Suprapubic skin (tissue), 4 donors: ENCODE measurements at regions not wholly inside any gene's neighbourhood (a gene's known extent, or its start where the extent isn't known, plus 50 kb on each side); places are given as distances from the start of the nearest gene placed in this dataset.

Source experiments
- DNase-seq, 2 donors: peaks; one replicate each; pipeline ENCODE4 v3.0.0-alpha.2; 2019; ENCODE audit warnings: low spot score in 2 of 2
- H3K27ac ChIP-seq: fragments of 200-600 bp; sonication (generic); one replicate; pipeline ENCODE4 v1.5.1; 2019
- H3K27me3 ChIP-seq: fragments of 200-600 bp; sonication (generic); one replicate; pipeline ENCODE4 v1.5.1; 2019
- H3K36me3 ChIP-seq: fragments of 200-600 bp; sonication (generic); one replicate; pipeline ENCODE4 v1.5.1; 2019
- H3K4me1 ChIP-seq: fragments of 200-600 bp; sonication (generic); one replicate; pipeline ENCODE4 v1.5.1; 2019
- H3K4me3 ChIP-seq: fragments of 200-600 bp; sonication (generic); one replicate; pipeline ENCODE4 v1.5.1; 2019; ENCODE audit warnings: mild to moderate bottlenecking
- H3K9me3 ChIP-seq: fragments of 200-600 bp; sonication (generic); one replicate; pipeline ENCODE4 v1.5.1; 2019
- EP300 ChIP-seq: sonication (generic); formaldehyde crosslinking; IDR thresholded peaks from one replicate; pipeline ENCODE4 v1.6.1; 2017; ENCODE audit warnings: antibody characterized with exemption
- POLR2A ChIP-seq, 2 donors: fragments of 450-650 bp; IDR thresholded peaks; one replicate each; pipeline ENCODE4 v1.6.1; 2017; ENCODE audit warnings: antibody characterized with exemption in 2 of 2, mild to moderate bottlenecking in 2 of 2, moderate library complexity in 2 of 2
- POLR2AphosphoS5 ChIP-seq, 3 donors: sonication (generic); formaldehyde crosslinking; IDR thresholded peaks; one replicate each; pipeline ENCODE4 v1.6.1; 2017; ENCODE audit warnings: antibody characterized with exemption in 3 of 3
- WGBS: methylation state at CpG from one replicate; pipeline ENCODE4 v1.1.5; 2018; 5-methylcytosine and 5-hydroxymethylcytosine counted together
- TF ChIP-seq, protein P1 (sequence below), 2 donors: fragments of 200-600 bp in 1 of 2; fragments of 450-650 bp in 1 of 2; sonication (generic) in 1 of 2; IDR thresholded peaks; one replicate each; pipeline ENCODE4 v1.5.1; 2016 to 2019; ENCODE audit warnings: antibody characterized with exemption in 2 of 2, mild to moderate bottlenecking in 1 of 2, moderate library complexity in 1 of 2

DNA sequence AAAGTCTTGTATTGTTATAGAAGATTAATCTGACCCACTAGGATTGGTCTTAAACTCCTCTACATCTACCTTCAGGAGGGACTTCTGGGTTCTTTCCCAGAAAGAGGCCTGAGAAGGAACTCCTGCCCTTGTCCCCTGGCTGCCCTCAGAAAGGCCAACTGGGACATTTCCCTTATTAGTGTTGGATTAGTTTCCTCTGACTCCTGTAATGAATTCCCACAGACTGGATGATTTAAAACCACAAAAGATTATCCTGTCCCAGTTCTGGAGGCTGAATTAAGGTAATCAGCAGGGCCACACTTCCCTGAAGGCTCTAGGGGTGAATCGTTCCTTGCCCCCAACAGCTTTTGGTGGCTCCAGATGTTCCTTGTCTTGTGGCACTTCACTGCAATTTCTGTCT, 102.8 kb upstream of the NMNAT3 start:
- DNase-seq = no peak
- Histone ChIP-seq H3K4me1 (no peaks in the 10 kb centered on the region), H3K36me3 (no peaks in the 10 kb centered on the region), H3K9me3 (no peaks in the 10 kb centered on the region), H3K27me3 (no peaks in the 10 kb centered on the region), H3K4me3 (no peak overlapping the region), H3K27ac (no peak overlapping the region)
- TF ChIP-seq POLR2A (IDR thresholded peaks at IDR 0.05) (no peak), EP300 (no peak), POLR2AphosphoS5 (IDR thresholded peaks at IDR 0.05) (no peak)
- TF ChIP-seq, protein P1, sequence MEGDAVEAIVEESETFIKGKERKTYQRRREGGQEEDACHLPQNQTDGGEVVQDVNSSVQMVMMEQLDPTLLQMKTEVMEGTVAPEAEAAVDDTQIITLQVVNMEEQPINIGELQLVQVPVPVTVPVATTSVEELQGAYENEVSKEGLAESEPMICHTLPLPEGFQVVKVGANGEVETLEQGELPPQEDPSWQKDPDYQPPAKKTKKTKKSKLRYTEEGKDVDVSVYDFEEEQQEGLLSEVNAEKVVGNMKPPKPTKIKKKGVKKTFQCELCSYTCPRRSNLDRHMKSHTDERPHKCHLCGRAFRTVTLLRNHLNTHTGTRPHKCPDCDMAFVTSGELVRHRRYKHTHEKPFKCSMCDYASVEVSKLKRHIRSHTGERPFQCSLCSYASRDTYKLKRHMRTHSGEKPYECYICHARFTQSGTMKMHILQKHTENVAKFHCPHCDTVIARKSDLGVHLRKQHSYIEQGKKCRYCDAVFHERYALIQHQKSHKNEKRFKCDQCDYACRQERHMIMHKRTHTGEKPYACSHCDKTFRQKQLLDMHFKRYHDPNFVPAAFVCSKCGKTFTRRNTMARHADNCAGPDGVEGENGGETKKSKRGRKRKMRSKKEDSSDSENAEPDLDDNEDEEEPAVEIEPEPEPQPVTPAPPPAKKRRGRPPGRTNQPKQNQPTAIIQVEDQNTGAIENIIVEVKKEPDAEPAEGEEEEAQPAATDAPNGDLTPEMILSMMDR (IDR thresholded peaks at IDR 0.05) = no peak
- WGBS = 67% methylated on average over 1 of the region's 1 CpG

DNA sequence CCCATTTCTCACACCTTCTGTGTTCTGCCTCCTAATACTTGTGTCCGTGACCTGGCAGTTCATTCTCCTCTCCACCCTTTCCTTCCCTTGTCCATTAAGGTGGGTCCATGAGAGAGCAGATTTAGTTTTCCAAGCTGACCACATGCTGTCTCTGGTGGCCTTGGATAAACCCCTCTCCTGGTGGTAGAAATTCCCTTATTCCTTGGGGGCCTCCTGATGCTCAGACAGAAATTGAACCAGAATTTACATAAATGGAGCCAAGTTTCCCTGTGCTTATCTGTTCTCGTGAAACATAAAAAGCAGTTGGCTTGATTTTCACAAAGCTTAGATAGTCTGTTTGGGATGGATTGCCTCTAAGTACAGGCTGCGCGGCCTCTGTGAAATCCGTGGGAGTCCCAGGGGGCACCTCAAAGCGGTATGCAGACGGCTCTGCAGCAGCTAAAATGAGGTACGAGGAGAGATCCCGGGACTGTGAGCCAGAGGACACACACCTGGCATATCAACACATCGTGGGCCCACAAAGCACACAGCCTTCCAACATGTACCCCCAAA, 101.0 kb upstream of the NMNAT3 start:
- no peaks in the 10 kb centered on the region for H3K36me3 ChIP-seq
- 70% methylated on average over 9 of the region's 10 CpGs for WGBS
- H3K27ac ChIP-seq = no peak overlapping the region
- no peak overlapping the region for H3K4me3 ChIP-seq
- no peaks in the 10 kb centered on the region for H3K4me1 ChIP-seq
- H3K9me3 ChIP-seq = no peaks in the 10 kb centered on the region
- peak in 1 of 2 donors; percentile 55 for DNase-seq
- no peak for TF ChIP-seq EP300
- no peak for TF ChIP-seq POLR2AphosphoS5 (IDR thresholded peaks at IDR 0.05)
- TF ChIP-seq, protein P1 (IDR thresholded peaks at IDR 0.05) = no peak
- no peak for TF ChIP-seq POLR2A (IDR thresholded peaks at IDR 0.05)
- no peaks in the 10 kb centered on the region for H3K27me3 ChIP-seq

DNA sequence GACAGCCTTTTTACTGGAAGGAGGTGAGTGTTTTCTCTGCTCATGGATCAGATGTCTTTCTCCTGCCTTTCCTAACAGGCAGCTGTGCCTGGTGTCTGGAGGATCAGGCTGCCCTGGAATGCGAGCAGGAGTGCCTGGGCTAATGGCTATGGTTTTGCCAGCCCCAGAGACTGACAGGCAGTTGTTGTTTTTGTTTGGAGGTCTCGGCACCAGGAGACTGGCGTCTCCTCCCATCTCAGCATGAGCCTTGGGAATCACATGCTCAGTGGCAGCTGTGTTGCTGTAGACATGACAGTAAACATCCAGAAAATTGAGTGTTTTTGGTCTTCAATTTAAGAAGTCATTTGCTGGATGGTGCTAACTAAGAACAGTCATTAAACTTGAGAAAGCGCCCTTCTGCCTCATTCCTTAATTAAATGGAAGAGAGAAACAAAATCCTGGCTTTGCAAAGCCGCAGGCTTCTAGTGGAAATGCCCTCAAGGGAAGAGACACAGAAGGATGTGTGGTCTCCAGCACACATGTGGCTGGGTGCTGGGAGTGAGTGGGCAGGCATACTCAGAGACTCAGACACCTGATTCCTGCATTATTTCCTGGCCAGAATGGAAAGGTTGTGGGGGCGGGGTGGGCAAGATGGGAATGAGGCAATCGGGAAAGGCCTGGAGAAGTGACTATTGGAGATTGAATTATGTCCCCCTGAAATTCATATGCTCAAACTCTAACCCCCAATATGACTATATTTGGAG, 97.0 kb upstream of the NMNAT3 start:
- no peak for DNase-seq
- no peaks in the 10 kb centered on the region for H3K27me3 ChIP-seq
- no peaks in the 10 kb centered on the region for H3K4me1 ChIP-seq
- TF ChIP-seq EP300 (no peak), POLR2A (IDR thresholded peaks at IDR 0.05) (no peak), POLR2AphosphoS5 (IDR thresholded peaks at IDR 0.05) (no peak)
- TF ChIP-seq, protein P1 (IDR thresholded peaks at IDR 0.05) = no peak
- WGBS = 46% methylated on average over 7 of the region's 7 CpGs
- no peak overlapping the region for H3K4me3 ChIP-seq
- no peak overlapping the region for H3K27ac ChIP-seq
- no peaks in the 10 kb centered on the region for H3K9me3 ChIP-seq
- H3K36me3 ChIP-seq = no peaks in the 10 kb centered on the region

DNA sequence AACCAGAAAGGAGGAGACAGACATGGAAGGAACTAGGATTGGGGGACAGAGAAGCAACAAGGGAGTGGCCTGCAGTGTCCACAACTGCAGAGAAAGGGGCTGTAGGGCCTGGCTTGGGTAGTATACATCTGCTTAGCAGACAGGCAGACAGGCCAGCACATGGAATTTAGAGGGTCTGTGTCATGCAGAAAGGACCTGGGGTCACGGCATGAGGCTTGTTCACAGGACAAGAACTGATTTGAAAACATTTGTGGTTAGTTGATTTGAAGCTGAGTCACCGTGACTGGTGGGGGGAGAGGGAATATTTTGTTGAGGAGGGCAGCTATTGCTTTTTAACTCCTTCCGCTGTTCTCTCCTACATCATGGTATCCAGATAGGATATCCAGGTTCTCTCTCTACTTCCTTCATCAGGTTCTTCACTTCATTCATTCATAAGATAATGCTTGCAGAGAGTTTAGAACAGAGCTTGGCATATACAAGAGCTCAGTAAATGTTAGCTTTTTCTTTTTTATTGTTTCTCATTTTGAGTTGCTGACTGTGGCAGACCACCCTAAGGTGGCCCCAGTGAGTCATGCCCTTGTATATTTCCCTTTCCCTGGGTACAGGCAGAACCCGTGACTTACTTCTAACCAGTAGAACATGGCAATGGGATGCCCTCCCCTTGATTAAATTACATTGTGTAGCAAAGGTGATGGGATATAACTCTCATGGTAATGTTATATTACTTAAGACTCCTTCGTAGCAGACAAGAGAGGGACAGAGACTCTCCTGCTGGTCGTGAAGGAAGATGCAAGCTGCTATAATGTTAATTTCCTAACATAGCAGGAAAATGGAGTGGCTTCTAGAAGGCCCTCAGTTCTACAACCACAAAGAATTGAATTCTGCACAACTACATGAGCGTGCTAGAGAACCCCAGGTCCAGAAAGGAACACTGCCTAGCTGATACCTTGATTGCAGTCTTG, 95.0 kb upstream of the NMNAT3 start:
- Histone ChIP-seq H3K36me3 (no peaks in the 10 kb centered on the region), H3K9me3 (no peaks in the 10 kb centered on the region), H3K27me3 (no peaks in the 10 kb centered on the region), H3K4me3 (no peak overlapping the region), H3K27ac (no peak overlapping the region), H3K4me1 (no peaks in the 10 kb centered on the region)
- 71% methylated on average over 7 of the region's 7 CpGs for WGBS
- TF ChIP-seq POLR2A (IDR thresholded peaks at IDR 0.05) (no peak), EP300 (no peak), POLR2AphosphoS5 (IDR thresholded peaks at IDR 0.05) (no peak)
- TF ChIP-seq, protein P1 (IDR thresholded peaks at IDR 0.05) = no peak
- DNase-seq = no peak

DNA sequence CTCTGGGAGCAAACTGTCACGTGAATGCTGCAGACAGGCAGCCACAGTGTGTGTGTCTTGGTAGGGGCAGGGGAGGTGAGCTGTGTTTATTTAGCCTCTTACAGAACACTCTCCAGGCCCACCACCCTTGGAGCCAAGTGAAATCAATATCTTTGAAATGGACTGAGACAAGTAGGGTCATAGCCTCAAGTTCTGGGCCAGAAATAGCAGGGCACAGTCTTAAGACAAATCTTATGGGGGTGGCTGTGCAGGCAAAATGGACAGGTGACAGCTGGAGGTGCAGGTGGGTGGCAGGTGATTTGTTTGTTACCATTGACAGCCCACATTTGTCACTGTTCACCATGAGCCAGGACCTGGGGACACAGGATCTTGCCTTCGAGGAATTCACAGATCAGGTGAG, 93.6 kb upstream of the NMNAT3 start:
- Histone ChIP-seq H3K4me3 (no peak overlapping the region), H3K9me3 (no peaks in the 10 kb centered on the region), H3K27ac (no peak overlapping the region), H3K36me3 (no peaks in the 10 kb centered on the region), H3K4me1 (no peaks in the 10 kb centered on the region), H3K27me3 (no peaks in the 10 kb centered on the region)
- no peak for TF ChIP-seq POLR2AphosphoS5 (IDR thresholded peaks at IDR 0.05)
- no peak for TF ChIP-seq EP300
- TF ChIP-seq, protein P1 (IDR thresholded peaks at IDR 0.05) = no peak
- TF ChIP-seq POLR2A (IDR thresholded peaks at IDR 0.05) = no peak
- 75% methylated on average over 2 of the region's 2 CpGs for WGBS
- no peak for DNase-seq
